ENCODE measurements at regions not wholly inside any gene's neighbourhood (a gene's known extent, or its start where the extent isn't known, plus 50 kb on each side); places are given as distances from the start of the nearest gene placed in this dataset.

DNA sequence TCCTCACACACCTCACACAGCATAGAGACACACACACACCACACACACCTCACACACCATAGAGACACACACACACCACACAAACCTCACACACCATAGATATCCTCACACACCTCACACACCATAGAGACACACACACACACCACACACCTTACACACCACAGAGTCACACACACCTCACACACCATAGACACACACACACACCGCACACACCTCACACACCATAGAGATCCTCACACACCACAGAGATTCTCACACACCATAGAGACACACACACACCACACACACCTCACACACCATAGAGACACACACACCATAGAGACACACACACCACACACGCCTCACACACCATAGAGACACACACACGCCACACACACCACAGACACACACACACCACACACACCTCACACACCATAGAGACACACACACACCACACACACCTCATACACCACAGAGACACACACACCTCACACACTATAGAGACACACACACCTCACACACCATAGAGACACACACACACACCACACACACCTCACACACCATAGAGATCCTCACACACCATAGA, 270.6 kb downstream of the CYRIA start:
- no peak for DNase-seq (ENCODE audit: extremely low spot score in 2 of 2)
- Histone ChIP-seq H3K27me3 (no peaks in the 10 kb centered on the region), H3K27ac (no peak overlapping the region), H3K4me1 (no peaks in the 10 kb centered on the region), H3K9me3 (no peaks in the 10 kb centered on the region), H3K4me3 (no peak overlapping the region), H3K36me3 (no peaks in the 10 kb centered on the region)
- TF ChIP-seq, protein P1, sequence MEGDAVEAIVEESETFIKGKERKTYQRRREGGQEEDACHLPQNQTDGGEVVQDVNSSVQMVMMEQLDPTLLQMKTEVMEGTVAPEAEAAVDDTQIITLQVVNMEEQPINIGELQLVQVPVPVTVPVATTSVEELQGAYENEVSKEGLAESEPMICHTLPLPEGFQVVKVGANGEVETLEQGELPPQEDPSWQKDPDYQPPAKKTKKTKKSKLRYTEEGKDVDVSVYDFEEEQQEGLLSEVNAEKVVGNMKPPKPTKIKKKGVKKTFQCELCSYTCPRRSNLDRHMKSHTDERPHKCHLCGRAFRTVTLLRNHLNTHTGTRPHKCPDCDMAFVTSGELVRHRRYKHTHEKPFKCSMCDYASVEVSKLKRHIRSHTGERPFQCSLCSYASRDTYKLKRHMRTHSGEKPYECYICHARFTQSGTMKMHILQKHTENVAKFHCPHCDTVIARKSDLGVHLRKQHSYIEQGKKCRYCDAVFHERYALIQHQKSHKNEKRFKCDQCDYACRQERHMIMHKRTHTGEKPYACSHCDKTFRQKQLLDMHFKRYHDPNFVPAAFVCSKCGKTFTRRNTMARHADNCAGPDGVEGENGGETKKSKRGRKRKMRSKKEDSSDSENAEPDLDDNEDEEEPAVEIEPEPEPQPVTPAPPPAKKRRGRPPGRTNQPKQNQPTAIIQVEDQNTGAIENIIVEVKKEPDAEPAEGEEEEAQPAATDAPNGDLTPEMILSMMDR (IDR thresholded peaks at IDR 0.05): no peak
- TF ChIP-seq POLR2A (IDR thresholded peaks at IDR 0.05): no peak
- TF ChIP-seq POLR2AphosphoS5 (IDR thresholded peaks at IDR 0.05; ENCODE audit: insufficient read depth in 1 of 2, low read depth in 1 of 2): no peak
- intact Hi-C loops (cut with DNase I): no loop called here

- intact Hi-C loops (cut with DNase I): no loop called here
These were observed 271.3 kb downstream of the CYRIA start for GRCh38 chr2:16394072-16394985.

DNA sequence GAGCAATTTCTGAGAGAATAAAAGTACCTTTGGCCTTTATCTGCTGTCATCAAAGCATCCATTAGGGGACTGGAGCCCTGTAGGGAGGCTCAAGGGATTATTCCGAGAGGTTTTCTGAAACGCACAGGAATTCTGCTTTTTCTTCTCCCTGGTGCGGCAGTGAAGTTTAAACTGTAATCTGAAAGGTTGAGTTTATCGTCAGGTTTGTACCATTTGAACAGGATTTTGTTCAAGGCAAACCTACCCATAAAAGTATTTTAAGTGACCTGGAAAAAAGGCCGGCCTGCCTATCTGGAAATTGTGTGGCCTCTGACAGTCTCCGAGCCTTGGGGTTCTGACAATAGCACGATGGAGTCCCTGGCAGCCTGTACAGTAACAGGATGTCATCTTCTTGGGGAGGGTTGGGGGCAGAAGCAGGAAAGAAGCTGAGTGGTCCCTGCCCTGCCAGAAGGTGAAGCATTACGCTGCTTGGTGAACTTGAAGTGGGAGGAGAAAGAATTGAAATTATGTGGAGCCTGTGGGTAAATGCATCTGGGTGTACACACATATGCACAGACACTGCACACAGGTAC, 272.0 kb downstream of the CYRIA start:
- H3K4me3 ChIP-seq: no peak overlapping the region
- no peaks in the 10 kb centered on the region for H3K9me3 ChIP-seq
- no peak for DNase-seq (ENCODE audit: extremely low spot score in 2 of 2)
- intact Hi-C loops (cut with DNase I): no loop called here
- no peak overlapping the region for H3K27ac ChIP-seq
- no peak for TF ChIP-seq POLR2A (IDR thresholded peaks at IDR 0.05)
- TF ChIP-seq POLR2AphosphoS5 (IDR thresholded peaks at IDR 0.05; ENCODE audit: insufficient read depth in 1 of 2, low read depth in 1 of 2): no peak
- TF ChIP-seq, protein P1 (IDR thresholded peaks at IDR 0.05): no peak
- H3K36me3 ChIP-seq: no peaks in the 10 kb centered on the region
- no peaks in the 10 kb centered on the region for H3K4me1 ChIP-seq
- no peaks in the 10 kb centered on the region for H3K27me3 ChIP-seq

More at GRCh38 chr2:16394072-16394985, 271.3 kb downstream of the CYRIA start:
- Histone ChIP-seq H3K27me3 (no peaks in the 10 kb centered on the region), H3K4me1 (no peaks in the 10 kb centered on the region), H3K36me3 (no peaks in the 10 kb centered on the region), H3K9me3 (no peaks in the 10 kb centered on the region), H3K27ac (no peak overlapping the region), H3K4me3 (no peak overlapping the region)
- DNase-seq (ENCODE audit: extremely low spot score in 2 of 2): no peak
- no peak for TF ChIP-seq POLR2AphosphoS5 (IDR thresholded peaks at IDR 0.05; ENCODE audit: insufficient read depth in 1 of 2, low read depth in 1 of 2)
- TF ChIP-seq, protein P1 (IDR thresholded peaks at IDR 0.05): no peak
- TF ChIP-seq POLR2A (IDR thresholded peaks at IDR 0.05): no peak

DNA sequence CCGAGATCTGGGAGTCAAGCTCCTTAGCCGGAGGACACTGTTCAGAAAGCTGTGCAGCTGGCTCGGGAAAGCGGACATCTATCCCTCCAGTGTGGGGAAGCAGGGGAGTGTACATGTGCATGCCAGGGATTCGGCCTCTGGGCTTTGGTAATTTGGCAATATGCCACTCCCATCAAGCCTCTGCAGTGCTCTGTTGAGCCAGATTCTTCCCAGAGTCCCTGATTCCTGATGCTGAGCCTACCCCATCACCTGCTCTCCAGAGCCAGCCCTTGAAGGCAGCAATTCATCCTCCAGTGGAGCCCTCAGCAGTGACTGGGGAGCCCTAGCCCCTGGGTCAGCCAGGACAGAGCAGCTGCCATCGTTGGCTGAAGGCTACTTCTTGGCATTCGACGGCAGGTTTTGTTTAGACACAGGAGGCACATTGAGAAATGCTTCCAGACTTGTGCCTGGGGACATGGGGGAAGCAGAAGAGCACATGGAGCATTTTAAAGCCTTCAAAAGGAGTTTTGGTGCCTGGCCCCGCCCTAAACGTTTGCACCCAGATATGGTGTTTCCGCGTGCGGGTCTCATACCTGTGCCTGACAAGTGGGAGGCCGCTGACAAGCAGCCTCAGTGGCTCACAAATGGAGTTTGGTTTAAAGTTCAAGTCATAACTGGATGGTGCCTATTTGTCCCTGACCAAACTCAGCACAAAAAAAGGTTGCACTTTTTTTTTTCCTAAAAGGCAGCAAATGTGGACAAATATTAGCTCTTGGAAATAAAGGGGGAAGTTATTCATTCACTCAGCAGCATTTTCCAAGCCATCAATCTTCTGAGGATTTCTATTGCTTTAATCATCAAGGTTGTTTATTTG, 272.8 kb downstream of the CYRIA start:
- no peak for DNase-seq (ENCODE audit: extremely low spot score in 2 of 2)
- Histone ChIP-seq H3K36me3 (no peaks in the 10 kb centered on the region), H3K4me3 (no peak overlapping the region), H3K9me3 (no peaks in the 10 kb centered on the region), H3K27me3 (no peaks in the 10 kb centered on the region), H3K4me1 (no peaks in the 10 kb centered on the region), H3K27ac (no peak overlapping the region)
- TF ChIP-seq, protein P1 (IDR thresholded peaks at IDR 0.05): no peak
- TF ChIP-seq POLR2AphosphoS5 (IDR thresholded peaks at IDR 0.05; ENCODE audit: insufficient read depth in 1 of 2, low read depth in 1 of 2) (no peak), POLR2A (IDR thresholded peaks at IDR 0.05) (no peak)
- intact Hi-C loops (cut with DNase I): no loop called here
